ENCODE measurements at regions not wholly inside any gene's neighbourhood (a gene's known extent, or its start where the extent isn't known, plus 50 kb on each side); places are given as distances from the start of the nearest gene placed in this dataset.
"Not testable (repeated sequence)": the region's sequence is repeated elsewhere in the genome, so short reads cannot be mapped to it uniquely, and the experiment has no call there.

GRCh38 chr4:162836773-162837172, 329.9 kb downstream of the NAF1 start:
- Histone ChIP-seq H3K9me2 (replicated peaks; ENCODE audit: low read depth, low read length) (no peaks in the 10 kb centered on the region), H3K36me3 (ENCODE audit: insufficient read depth, low read length) (no peaks in the 10 kb centered on the region), H3K9ac (ENCODE audit: low read depth, low read length, poor library complexity, severe bottlenecking) (no peak overlapping the region), H3F3A (ENCODE audit: low read depth) (no peaks in the 10 kb centered on the region), H2AFZ (ENCODE audit: low read length) (no peak overlapping the region), H3K4me2 (ENCODE audit: low read depth, low read length, poor library complexity, severe bottlenecking) (no peak overlapping the region), H3K4me3 (ENCODE audit: low read length, poor library complexity, severe bottlenecking) (no peak overlapping the region), H4K20me1 (ENCODE audit: insufficient read depth, low read length, poor library complexity, severe bottlenecking) (no peaks in the 10 kb centered on the region), H3K9me3 (ENCODE audit: insufficient read depth, low read depth, low read length) (no peaks in the 10 kb centered on the region), H3K4me1 (ENCODE audit: insufficient read depth, low read length, poor library complexity, severe bottlenecking) (no peaks in the 10 kb centered on the region), H3K27me3 (ENCODE audit: insufficient read depth, low read length, poor library complexity, severe bottlenecking) (no peaks in the 10 kb centered on the region), H3K79me2 (ENCODE audit: insufficient read depth, low read length) (no peaks in the 10 kb centered on the region)
- TF ChIP-seq EZH2phosphoT487 (IDR thresholded peaks at IDR 0.05; ENCODE audit: borderline replicate concordance), result no peak
- TF ChIP-seq, protein P1, sequence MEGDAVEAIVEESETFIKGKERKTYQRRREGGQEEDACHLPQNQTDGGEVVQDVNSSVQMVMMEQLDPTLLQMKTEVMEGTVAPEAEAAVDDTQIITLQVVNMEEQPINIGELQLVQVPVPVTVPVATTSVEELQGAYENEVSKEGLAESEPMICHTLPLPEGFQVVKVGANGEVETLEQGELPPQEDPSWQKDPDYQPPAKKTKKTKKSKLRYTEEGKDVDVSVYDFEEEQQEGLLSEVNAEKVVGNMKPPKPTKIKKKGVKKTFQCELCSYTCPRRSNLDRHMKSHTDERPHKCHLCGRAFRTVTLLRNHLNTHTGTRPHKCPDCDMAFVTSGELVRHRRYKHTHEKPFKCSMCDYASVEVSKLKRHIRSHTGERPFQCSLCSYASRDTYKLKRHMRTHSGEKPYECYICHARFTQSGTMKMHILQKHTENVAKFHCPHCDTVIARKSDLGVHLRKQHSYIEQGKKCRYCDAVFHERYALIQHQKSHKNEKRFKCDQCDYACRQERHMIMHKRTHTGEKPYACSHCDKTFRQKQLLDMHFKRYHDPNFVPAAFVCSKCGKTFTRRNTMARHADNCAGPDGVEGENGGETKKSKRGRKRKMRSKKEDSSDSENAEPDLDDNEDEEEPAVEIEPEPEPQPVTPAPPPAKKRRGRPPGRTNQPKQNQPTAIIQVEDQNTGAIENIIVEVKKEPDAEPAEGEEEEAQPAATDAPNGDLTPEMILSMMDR (conservative IDR thresholded peaks at IDR 0.05; ENCODE audit: low read length), result no peak

- not testable (repeated sequence) for H3K4me2 ChIP-seq (ENCODE audit: low read depth, low read length, poor library complexity, severe bottlenecking); H3K4me3 ChIP-seq (ENCODE audit: low read length, poor library complexity, severe bottlenecking); H3K9me3 ChIP-seq (ENCODE audit: insufficient read depth, low read depth, low read length); H3K4me1 ChIP-seq (ENCODE audit: insufficient read depth, low read length, poor library complexity, severe bottlenecking); H3K27me3 ChIP-seq (ENCODE audit: insufficient read depth, low read length, poor library complexity, severe bottlenecking); H3K9me2 ChIP-seq (replicated peaks; ENCODE audit: low read depth, low read length); H3K79me2 ChIP-seq (ENCODE audit: insufficient read depth, low read length); H2AFZ ChIP-seq (ENCODE audit: low read length); H3K9ac ChIP-seq (ENCODE audit: low read depth, low read length, poor library complexity, severe bottlenecking); H3K36me3 ChIP-seq (ENCODE audit: insufficient read depth, low read length); H4K20me1 ChIP-seq (ENCODE audit: insufficient read depth, low read length, poor library complexity, severe bottlenecking); H3F3A ChIP-seq (ENCODE audit: low read depth)
Measured at GRCh38 chr4:162836258-162836657, 330.4 kb downstream of the NAF1 start.

DNA sequence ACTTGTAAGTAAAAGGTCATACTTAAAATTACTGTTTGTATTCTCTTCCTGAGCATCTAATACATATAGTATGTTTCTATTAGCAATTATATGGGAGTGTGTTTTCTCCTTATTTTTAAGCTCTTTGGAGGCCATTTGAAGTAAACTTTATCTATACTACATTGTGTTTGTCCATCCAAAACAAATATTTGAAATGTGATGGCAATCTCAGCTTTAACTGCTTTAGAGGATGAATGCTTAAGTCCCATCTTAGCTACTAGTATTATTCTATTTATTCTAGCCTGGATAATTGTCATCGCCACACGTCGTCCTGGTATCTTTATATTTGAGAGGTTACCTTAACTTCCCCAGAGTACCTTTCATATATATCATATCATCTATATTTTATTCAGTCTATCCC, 335.8 kb downstream of the NAF1 start:
- Histone ChIP-seq H3K9ac (ENCODE audit: low read depth, low read length, poor library complexity, severe bottlenecking) (no peak overlapping the region), H2AFZ (ENCODE audit: low read length) (no peak overlapping the region), H3K36me3 (ENCODE audit: insufficient read depth, low read length) (no peaks in the 10 kb centered on the region), H3K27me3 (ENCODE audit: insufficient read depth, low read length, poor library complexity, severe bottlenecking) (no peaks in the 10 kb centered on the region), H3K9me3 (ENCODE audit: insufficient read depth, low read depth, low read length) (no peaks in the 10 kb centered on the region), H3K4me3 (ENCODE audit: low read length, poor library complexity, severe bottlenecking) (no peak overlapping the region), H3K4me1 (ENCODE audit: insufficient read depth, low read length, poor library complexity, severe bottlenecking) (no peaks in the 10 kb centered on the region), H3K9me2 (replicated peaks; ENCODE audit: low read depth, low read length) (no peaks in the 10 kb centered on the region), H4K20me1 (ENCODE audit: insufficient read depth, low read length, poor library complexity, severe bottlenecking) (no peaks in the 10 kb centered on the region), H3F3A (ENCODE audit: low read depth) (no peaks in the 10 kb centered on the region), H3K79me2 (ENCODE audit: insufficient read depth, low read length) (no peaks in the 10 kb centered on the region), H3K4me2 (ENCODE audit: low read depth, low read length, poor library complexity, severe bottlenecking) (no peak overlapping the region)
- TF ChIP-seq EZH2phosphoT487 (IDR thresholded peaks at IDR 0.05; ENCODE audit: borderline replicate concordance), result no peak
- TF ChIP-seq, protein P1 (conservative IDR thresholded peaks at IDR 0.05; ENCODE audit: low read length), result no peak

DNA sequence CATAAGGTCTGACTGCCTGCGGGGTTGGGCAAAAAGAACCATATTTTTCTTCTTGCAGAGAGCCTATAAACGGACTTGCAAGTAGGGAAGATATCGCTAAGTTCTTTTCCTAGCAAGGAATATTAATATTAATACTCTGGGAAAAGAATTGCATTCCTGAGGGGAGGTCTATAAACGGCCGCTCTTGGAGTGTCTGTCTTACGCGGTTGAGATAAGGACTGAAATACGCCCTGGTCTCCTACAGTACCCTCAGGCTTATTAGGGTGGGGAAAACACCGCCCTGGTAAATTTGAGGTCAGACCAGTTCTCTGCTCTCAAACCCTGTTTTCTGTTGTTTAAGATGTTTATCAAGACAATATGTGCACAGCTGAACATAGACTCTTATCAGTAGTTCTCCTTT, 349.3 kb downstream of the NAF1 start:
- H3K4me1 ChIP-seq (ENCODE audit: insufficient read depth, low read length, poor library complexity, severe bottlenecking); H3K9ac ChIP-seq (ENCODE audit: low read depth, low read length, poor library complexity, severe bottlenecking); H3K4me2 ChIP-seq (ENCODE audit: low read depth, low read length, poor library complexity, severe bottlenecking); H3K9me3 ChIP-seq (ENCODE audit: insufficient read depth, low read depth, low read length); H3K79me2 ChIP-seq (ENCODE audit: insufficient read depth, low read length); H3F3A ChIP-seq (ENCODE audit: low read depth); H3K9me2 ChIP-seq (replicated peaks; ENCODE audit: low read depth, low read length); H2AFZ ChIP-seq (ENCODE audit: low read length); H3K36me3 ChIP-seq (ENCODE audit: insufficient read depth, low read length); H3K27me3 ChIP-seq (ENCODE audit: insufficient read depth, low read length, poor library complexity, severe bottlenecking); H4K20me1 ChIP-seq (ENCODE audit: insufficient read depth, low read length, poor library complexity, severe bottlenecking); H3K4me3 ChIP-seq (ENCODE audit: low read length, poor library complexity, severe bottlenecking): not testable (repeated sequence)

Data from Loucy (cell line).